ENCODE measurements at regions not wholly inside any gene's neighbourhood (a gene's known extent, or its start where the extent isn't known, plus 50 kb on each side); places are given as distances from the start of the nearest gene placed in this dataset.
A peak's percentile ranks its signal among the peaks of the same experiment; 100 is the strongest.

DNA sequence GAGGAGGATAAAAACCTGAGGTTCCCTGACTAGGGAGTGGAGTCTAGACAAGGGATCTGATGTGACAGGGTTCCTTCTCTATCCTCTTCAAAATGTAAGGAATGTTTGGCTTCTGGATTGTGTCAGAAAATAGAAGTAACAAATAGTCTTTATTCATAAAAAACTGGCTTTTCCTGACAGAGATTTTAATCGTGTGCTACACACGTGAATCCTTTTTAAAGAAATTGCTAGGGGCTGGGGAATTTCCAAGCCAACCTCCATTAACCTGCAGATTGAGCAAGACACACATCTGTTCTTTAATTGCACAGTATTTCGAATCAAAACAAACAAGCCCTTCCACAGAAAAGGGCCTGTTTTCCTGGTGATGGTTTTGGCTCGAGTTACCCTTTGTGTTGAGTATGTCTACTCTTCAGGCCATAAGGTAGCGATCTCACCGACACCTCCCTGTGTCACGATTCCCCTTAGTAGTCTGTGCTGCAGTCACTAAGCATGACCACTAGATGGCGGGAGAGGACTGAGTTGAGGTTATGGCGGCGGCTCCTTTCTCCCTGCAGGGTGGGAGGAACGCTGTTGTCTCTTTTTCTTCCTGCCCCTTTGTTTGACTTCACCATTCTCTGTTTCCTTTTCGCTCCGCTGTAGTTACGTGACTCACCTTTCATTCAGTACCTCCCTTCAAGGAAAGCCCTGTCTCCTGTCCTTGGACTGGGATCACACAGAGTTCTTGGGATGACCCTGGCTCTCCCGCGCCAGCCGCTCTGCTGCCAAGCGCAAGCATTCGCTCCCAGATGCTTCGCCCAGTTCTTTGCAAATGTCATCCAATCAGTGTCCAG is 137.1 kb upstream of the SLC24A2 start:
- Mint-ChIP-seq H3K27ac (peak overlapping the region; percentile 83), H3K4me1 (peaks cover 14% of the 10 kb centered on the region), H3K36me3 (no peaks in the 10 kb centered on the region), H3K4me3 (peak overlapping the region; percentile 85), H3K27me3 (ENCODE audit: insufficient read depth, low read depth) (peaks cover 2% of the 10 kb centered on the region), H3K9me3 (no peaks in the 10 kb centered on the region)
- Histone ChIP-seq H3K36me3 (no peaks in the 10 kb centered on the region), H2AFZ (replicated peaks) (peak overlapping the region; percentile 80), H3K4me2 (peak overlapping the region; percentile 73), H3K4me3 (peak overlapping the region; percentile 37), H3K27me3 (peaks cover 11% of the 10 kb centered on the region), H3K4me1 (peaks cover 12% of the 10 kb centered on the region), H4K20me1 (ENCODE audit: low read depth) (no peaks in the 10 kb centered on the region), H3K9me3 (ENCODE audit: low read depth) (no peaks in the 10 kb centered on the region), H3K9ac (no peak overlapping the region), H3K79me2 (ENCODE audit: low read depth) (no peaks in the 10 kb centered on the region), H3F3A (ENCODE audit: low read depth) (no peaks in the 10 kb centered on the region), H3K27ac (no peak overlapping the region)
- TF ChIP-seq, protein P1, sequence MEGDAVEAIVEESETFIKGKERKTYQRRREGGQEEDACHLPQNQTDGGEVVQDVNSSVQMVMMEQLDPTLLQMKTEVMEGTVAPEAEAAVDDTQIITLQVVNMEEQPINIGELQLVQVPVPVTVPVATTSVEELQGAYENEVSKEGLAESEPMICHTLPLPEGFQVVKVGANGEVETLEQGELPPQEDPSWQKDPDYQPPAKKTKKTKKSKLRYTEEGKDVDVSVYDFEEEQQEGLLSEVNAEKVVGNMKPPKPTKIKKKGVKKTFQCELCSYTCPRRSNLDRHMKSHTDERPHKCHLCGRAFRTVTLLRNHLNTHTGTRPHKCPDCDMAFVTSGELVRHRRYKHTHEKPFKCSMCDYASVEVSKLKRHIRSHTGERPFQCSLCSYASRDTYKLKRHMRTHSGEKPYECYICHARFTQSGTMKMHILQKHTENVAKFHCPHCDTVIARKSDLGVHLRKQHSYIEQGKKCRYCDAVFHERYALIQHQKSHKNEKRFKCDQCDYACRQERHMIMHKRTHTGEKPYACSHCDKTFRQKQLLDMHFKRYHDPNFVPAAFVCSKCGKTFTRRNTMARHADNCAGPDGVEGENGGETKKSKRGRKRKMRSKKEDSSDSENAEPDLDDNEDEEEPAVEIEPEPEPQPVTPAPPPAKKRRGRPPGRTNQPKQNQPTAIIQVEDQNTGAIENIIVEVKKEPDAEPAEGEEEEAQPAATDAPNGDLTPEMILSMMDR (IDR thresholded peaks at IDR 0.05): peak; percentile 98
- TF ChIP-seq EZH2phosphoT487 (IDR thresholded peaks at IDR 0.05) (no peak), EZH2 (IDR thresholded peaks at IDR 0.05) (no peak)
- peak; percentile 88 for DNase-seq (ENCODE audit: low spot score)

DNA sequence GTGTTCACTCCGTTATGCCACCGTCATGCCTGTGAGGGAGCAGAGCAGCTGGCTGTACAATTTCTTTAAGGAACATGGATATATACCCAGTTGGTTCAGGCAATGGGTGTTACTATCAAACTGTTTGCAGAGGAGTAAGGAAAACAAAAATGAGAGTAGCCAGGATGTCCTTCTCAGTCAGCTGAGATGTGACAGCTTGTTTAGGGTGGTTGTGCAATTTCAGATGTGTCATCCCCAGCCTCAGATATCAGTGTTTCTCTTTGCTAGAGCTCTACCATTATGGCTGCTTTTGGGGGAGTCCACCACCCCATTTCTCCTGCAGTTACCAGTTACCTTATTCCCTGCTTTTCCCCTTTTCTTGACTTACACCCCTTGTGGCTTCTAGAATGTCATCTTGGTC is 135.2 kb upstream of the SLC24A2 start:
- H4K20me1 ChIP-seq (ENCODE audit: low read depth): no peaks in the 10 kb centered on the region
- Mint-ChIP-seq H3K4me3 (no peak overlapping the region), H3K4me1 (peaks cover 14% of the 10 kb centered on the region), H3K36me3 (no peaks in the 10 kb centered on the region), H3K27me3 (ENCODE audit: insufficient read depth, low read depth) (peaks cover 2% of the 10 kb centered on the region), H3K27ac (no peak overlapping the region), H3K9me3 (no peaks in the 10 kb centered on the region)
- no peaks in the 10 kb centered on the region for H3K79me2 ChIP-seq (ENCODE audit: low read depth)
- peaks cover 12% of the 10 kb centered on the region for H3K4me1 ChIP-seq
- no peak overlapping the region for H2AFZ ChIP-seq (replicated peaks)
- H3K9me3 ChIP-seq (ENCODE audit: low read depth): no peaks in the 10 kb centered on the region
- no peak overlapping the region for H3K4me2 ChIP-seq
- H3K36me3 ChIP-seq: no peaks in the 10 kb centered on the region
- H3K27ac ChIP-seq: no peak overlapping the region
- H3K4me3 ChIP-seq: no peak overlapping the region
- no peak for DNase-seq (ENCODE audit: low spot score)
- H3K27me3 ChIP-seq: peaks cover 11% of the 10 kb centered on the region
- no peak overlapping the region for H3K9ac ChIP-seq
- no peaks in the 10 kb centered on the region for H3F3A ChIP-seq (ENCODE audit: low read depth)
- TF ChIP-seq EZH2 (IDR thresholded peaks at IDR 0.05) (no peak), EZH2phosphoT487 (IDR thresholded peaks at IDR 0.05) (no peak)
- TF ChIP-seq, protein P1 (IDR thresholded peaks at IDR 0.05): no peak

DNA sequence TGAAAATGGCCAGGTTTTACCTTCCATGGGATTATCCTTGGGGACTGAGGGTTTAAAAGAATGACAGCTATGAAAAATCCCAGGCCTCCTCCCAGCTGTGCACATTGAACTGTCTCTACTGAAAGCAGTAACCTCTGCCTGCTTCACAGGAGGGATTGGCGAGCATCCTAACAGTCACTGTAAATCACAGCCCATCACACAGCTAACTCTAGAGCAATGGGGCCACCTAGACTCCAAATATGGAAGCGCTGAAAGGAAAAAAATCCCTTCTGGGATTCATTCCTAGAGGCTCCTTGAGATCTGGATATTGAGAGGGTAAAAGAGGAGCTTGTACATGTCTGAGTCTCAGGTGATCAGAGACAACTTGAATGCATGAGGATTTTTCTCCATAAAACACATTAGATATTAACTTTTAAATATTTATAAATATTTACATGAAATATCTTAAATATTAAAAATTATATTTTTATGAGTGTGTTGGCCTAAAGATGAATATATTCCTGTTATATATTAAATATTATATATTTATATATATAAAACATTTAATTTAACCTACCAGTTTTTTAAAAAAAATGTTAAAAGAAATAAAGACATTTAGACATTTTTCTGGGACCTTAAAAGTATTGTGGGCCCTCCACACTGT is 133.8 kb upstream of the SLC24A2 start:
- Histone ChIP-seq H3K4me3 (no peak overlapping the region), H3K36me3 (no peaks in the 10 kb centered on the region), H4K20me1 (ENCODE audit: low read depth) (no peaks in the 10 kb centered on the region), H3K9me3 (ENCODE audit: low read depth) (no peaks in the 10 kb centered on the region), H3F3A (ENCODE audit: low read depth) (no peaks in the 10 kb centered on the region), H3K79me2 (ENCODE audit: low read depth) (no peaks in the 10 kb centered on the region), H3K27me3 (peaks cover 11% of the 10 kb centered on the region), H3K27ac (no peak overlapping the region), H3K4me2 (no peak overlapping the region), H3K4me1 (peaks cover 12% of the 10 kb centered on the region), H2AFZ (replicated peaks) (no peak overlapping the region), H3K9ac (no peak overlapping the region)
- H3K4me3 Mint-ChIP-seq: no peak overlapping the region
- TF ChIP-seq, protein P1 (IDR thresholded peaks at IDR 0.05): peak; percentile 81
- TF ChIP-seq EZH2phosphoT487 (IDR thresholded peaks at IDR 0.05): no peak
- H3K27me3 Mint-ChIP-seq (ENCODE audit: insufficient read depth, low read depth): peaks cover 2% of the 10 kb centered on the region
- H3K36me3 Mint-ChIP-seq: no peaks in the 10 kb centered on the region
- DNase-seq (ENCODE audit: low spot score): peak; percentile 87
- H3K9me3 Mint-ChIP-seq: no peaks in the 10 kb centered on the region
- H3K27ac Mint-ChIP-seq: no peak overlapping the region
- peaks cover 14% of the 10 kb centered on the region for H3K4me1 Mint-ChIP-seq

All from neural progenitor cell (in vitro differentiated cells).